ENCODE measurements at regions not wholly inside any gene's neighbourhood (a gene's known extent, or its start where the extent isn't known, plus 50 kb on each side); places are given as distances from the start of the nearest gene placed in this dataset.

- no peaks in the 10 kb centered on the region for H3K9me3 ChIP-seq (ENCODE audit: control insufficient read depth in 1 of 2, low read length in 2 of 2)
- Mint-ChIP-seq H3K27me3 (peaks cover 0 to 1% of the 10 kb centered on the region in 2 donors), H3K4me3 (no peak overlapping the region), H3K9me3 (peaks cover 0 to 5% (median under 1%) of the 10 kb centered on the region in 8 donors), H3K36me3 (no peaks in the 10 kb centered on the region), H3K4me1 (no peaks in the 10 kb centered on the region), H3K27ac (no peak overlapping the region)
- H3K4me1 ChIP-seq (ENCODE audit: insufficient read depth, low read length) = no peaks in the 10 kb centered on the region
- H3K27ac ChIP-seq (ENCODE audit: low read depth, low read length) = no peak overlapping the region
- intact Hi-C loops (cut with micrococcal nuclease) = no loop called here
- ChIA-PET POLR2A (ENCODE audit: partially characterized antibody) (no interaction called here), CTCF (ENCODE audit: partially characterized antibody) (no interaction called here)
- no peaks in the 10 kb centered on the region for H3K27me3 ChIP-seq (ENCODE audit: insufficient read depth, low read length)
- no peaks in the 10 kb centered on the region for H3K36me3 ChIP-seq (ENCODE audit: insufficient read depth, low read length)
- DNase-seq = no peak
- H3K4me3 ChIP-seq (ENCODE audit: low read length in 2 of 2) = no peak overlapping the region
These were observed 179.2 kb downstream of the KCNS3 start for GRCh38 chr2:18057657-18058056.

GRCh38 chr2:18055290-18055689, 176.8 kb downstream of the KCNS3 start:
- Histone ChIP-seq H3K9me3 (ENCODE audit: control insufficient read depth in 1 of 2, low read length in 2 of 2) (no peaks in the 10 kb centered on the region), H3K27ac (ENCODE audit: low read depth, low read length) (no peak overlapping the region), H3K4me3 (ENCODE audit: low read length in 2 of 2) (no peak overlapping the region), H3K36me3 (ENCODE audit: insufficient read depth, low read length) (no peaks in the 10 kb centered on the region), H3K27me3 (ENCODE audit: insufficient read depth, low read length) (no peaks in the 10 kb centered on the region), H3K4me1 (ENCODE audit: insufficient read depth, low read length) (no peaks in the 10 kb centered on the region)
- H3K27ac Mint-ChIP-seq = no peak overlapping the region
- no peak overlapping the region for H3K4me3 Mint-ChIP-seq
- H3K9me3 Mint-ChIP-seq = peaks cover 0 to 6% (median under 1%) of the 10 kb centered on the region in 8 donors
- intact Hi-C loops (cut with micrococcal nuclease) = no loop called here
- ChIA-PET POLR2A (ENCODE audit: partially characterized antibody) (no interaction called here), CTCF (ENCODE audit: partially characterized antibody) (no interaction called here)
- DNase-seq = no peak
- no peaks in the 10 kb centered on the region for H3K4me1 Mint-ChIP-seq
- no peaks in the 10 kb centered on the region for H3K36me3 Mint-ChIP-seq
- H3K27me3 Mint-ChIP-seq = no peaks in the 10 kb centered on the region

- H3K9me3 Mint-ChIP-seq = peaks cover 0 to 6% (median under 1%) of the 10 kb centered on the region in 8 donors
- H3K4me3 Mint-ChIP-seq = no peak overlapping the region
- H3K27me3 ChIP-seq (ENCODE audit: insufficient read depth, low read length) = no peaks in the 10 kb centered on the region
- intact Hi-C loops (cut with micrococcal nuclease) = no loop called here
- H3K36me3 ChIP-seq (ENCODE audit: insufficient read depth, low read length) = no peaks in the 10 kb centered on the region
- H3K27ac Mint-ChIP-seq = no peak overlapping the region
- no peaks in the 10 kb centered on the region for H3K27me3 Mint-ChIP-seq
- POLR2A ChIA-PET (ENCODE audit: partially characterized antibody) = no interaction called here
- H3K27ac ChIP-seq (ENCODE audit: low read depth, low read length) = no peak overlapping the region
- no peaks in the 10 kb centered on the region for H3K4me1 Mint-ChIP-seq
- no peak for DNase-seq
- no peak overlapping the region for H3K4me3 ChIP-seq (ENCODE audit: low read length in 2 of 2)
- no peaks in the 10 kb centered on the region for H3K36me3 Mint-ChIP-seq
- CTCF ChIA-PET (ENCODE audit: partially characterized antibody) = no interaction called here
- H3K4me1 ChIP-seq (ENCODE audit: insufficient read depth, low read length) = no peaks in the 10 kb centered on the region
- no peaks in the 10 kb centered on the region for H3K9me3 ChIP-seq (ENCODE audit: control insufficient read depth in 1 of 2, low read length in 2 of 2)
These were observed 171.5 kb downstream of the KCNS3 start for GRCh38 chr2:18050001-18050400.

DNA sequence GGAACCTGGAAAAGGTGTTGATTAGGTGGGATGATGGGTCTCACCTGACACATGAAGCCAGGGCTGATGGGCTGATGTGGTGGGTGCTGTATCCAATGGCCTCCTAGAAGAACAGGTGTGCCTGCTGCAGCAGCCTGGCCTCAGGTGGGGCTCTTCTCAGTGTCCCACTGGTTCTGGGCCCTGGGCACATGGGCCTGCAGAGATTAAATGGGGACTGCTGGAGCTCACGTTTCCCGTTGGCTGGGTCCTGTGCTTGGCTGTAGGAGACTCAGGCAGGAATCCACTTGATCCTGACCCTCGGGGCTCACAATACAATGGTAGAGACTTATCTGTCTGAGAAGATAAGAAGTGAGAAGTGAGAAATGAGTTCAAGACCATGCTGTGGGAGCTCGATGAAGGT, 170.9 kb downstream of the KCNS3 start:
- Mint-ChIP-seq H3K4me1 (no peaks in the 10 kb centered on the region), H3K4me3 (no peak overlapping the region), H3K36me3 (no peaks in the 10 kb centered on the region), H3K27me3 (no peaks in the 10 kb centered on the region), H3K27ac (no peak overlapping the region), H3K9me3 (peaks cover 0 to 6% (median under 1%) of the 10 kb centered on the region in 8 donors)
- Histone ChIP-seq H3K27me3 (ENCODE audit: insufficient read depth, low read length) (no peaks in the 10 kb centered on the region), H3K27ac (ENCODE audit: low read depth, low read length) (no peak overlapping the region), H3K4me3 (ENCODE audit: low read length in 2 of 2) (no peak overlapping the region), H3K36me3 (ENCODE audit: insufficient read depth, low read length) (no peaks in the 10 kb centered on the region), H3K4me1 (ENCODE audit: insufficient read depth, low read length) (no peaks in the 10 kb centered on the region), H3K9me3 (ENCODE audit: control insufficient read depth in 1 of 2, low read length in 2 of 2) (no peaks in the 10 kb centered on the region)
- ChIA-PET CTCF (ENCODE audit: partially characterized antibody) (no interaction called here), POLR2A (ENCODE audit: partially characterized antibody) (no interaction called here)
- intact Hi-C loops (cut with micrococcal nuclease) = no loop called here
- no peak for DNase-seq

- Histone ChIP-seq H3K4me1 (ENCODE audit: insufficient read depth, low read length) (no peaks in the 10 kb centered on the region), H3K9me3 (ENCODE audit: control insufficient read depth in 1 of 2, low read length in 2 of 2) (no peaks in the 10 kb centered on the region), H3K27me3 (ENCODE audit: insufficient read depth, low read length) (no peaks in the 10 kb centered on the region), H3K4me3 (ENCODE audit: low read length in 2 of 2) (no peak overlapping the region), H3K27ac (ENCODE audit: low read depth, low read length) (no peak overlapping the region), H3K36me3 (ENCODE audit: insufficient read depth, low read length) (no peaks in the 10 kb centered on the region)
- H3K4me3 Mint-ChIP-seq = no peak overlapping the region
- no peak for DNase-seq
- CTCF ChIA-PET (ENCODE audit: partially characterized antibody) = interaction anchor here (1.5 kb wide), 1 partner anchor 10 kb away, joined by 4 read pairs; no protein-coding TSS in a partner anchor
- POLR2A ChIA-PET (ENCODE audit: partially characterized antibody) = no interaction called here
- H3K9me3 Mint-ChIP-seq = peaks cover 0 to 6% (median 0%) of the 10 kb centered on the region in 8 donors
- intact Hi-C loops (cut with micrococcal nuclease) = no loop called here
- no peaks in the 10 kb centered on the region for H3K27me3 Mint-ChIP-seq
- no peak overlapping the region for H3K27ac Mint-ChIP-seq
- H3K4me1 Mint-ChIP-seq = no peaks in the 10 kb centered on the region
- H3K36me3 Mint-ChIP-seq = no peaks in the 10 kb centered on the region
These were observed 169.6 kb downstream of the KCNS3 start for GRCh38 chr2:18047896-18048657.

- no peak overlapping the region for H3K27ac Mint-ChIP-seq
- H3K9me3 ChIP-seq (ENCODE audit: control insufficient read depth in 1 of 2, low read length in 2 of 2) = no peaks in the 10 kb centered on the region
- peaks cover 0 to 4% (median 0%) of the 10 kb centered on the region in 8 donors for H3K9me3 Mint-ChIP-seq
- H3K4me1 Mint-ChIP-seq = no peaks in the 10 kb centered on the region
- CTCF ChIA-PET (ENCODE audit: partially characterized antibody) = interaction anchor here (1.5 kb wide), 1 partner anchor 9 kb away, joined by 4 read pairs; no protein-coding TSS in a partner anchor
- no peaks in the 10 kb centered on the region for H3K27me3 ChIP-seq (ENCODE audit: insufficient read depth, low read length)
- intact Hi-C loops (cut with micrococcal nuclease) = no loop called here
- H3K4me3 Mint-ChIP-seq = no peak overlapping the region
- no peaks in the 10 kb centered on the region for H3K4me1 ChIP-seq (ENCODE audit: insufficient read depth, low read length)
- no peak overlapping the region for H3K4me3 ChIP-seq (ENCODE audit: low read length in 2 of 2)
- POLR2A ChIA-PET (ENCODE audit: partially characterized antibody) = no interaction called here
- DNase-seq = no peak
- no peaks in the 10 kb centered on the region for H3K27me3 Mint-ChIP-seq
- no peaks in the 10 kb centered on the region for H3K36me3 ChIP-seq (ENCODE audit: insufficient read depth, low read length)
- no peak overlapping the region for H3K27ac ChIP-seq (ENCODE audit: low read depth, low read length)
- H3K36me3 Mint-ChIP-seq = no peaks in the 10 kb centered on the region
These were observed 168.7 kb downstream of the KCNS3 start for GRCh38 chr2:18047213-18047611.

GRCh38 chr2:18046558-18047212, 168.2 kb downstream of the KCNS3 start:
- no peaks in the 10 kb centered on the region for H3K4me1 Mint-ChIP-seq
- intact Hi-C loops (cut with micrococcal nuclease) = no loop called here
- no peak for DNase-seq

More at GRCh38 chr2:18046558-18047212, 168.2 kb downstream of the KCNS3 start:
- CTCF ChIA-PET (ENCODE audit: partially characterized antibody) = interaction anchor here (1.5 kb wide), 1 partner anchor 9 kb away, joined by 4 read pairs; no protein-coding TSS in a partner anchor
- peaks cover 0 to 3% of the 10 kb centered on the region in 2 donors for H3K27me3 Mint-ChIP-seq
- H3K36me3 Mint-ChIP-seq = no peaks in the 10 kb centered on the region
- peaks cover 0 to 5% (median 0%) of the 10 kb centered on the region in 8 donors for H3K9me3 Mint-ChIP-seq
- no peaks in the 10 kb centered on the region for H3K36me3 ChIP-seq (ENCODE audit: insufficient read depth, low read length)
- H3K27ac Mint-ChIP-seq = no peak overlapping the region
- H3K4me3 Mint-ChIP-seq = no peak overlapping the region
- no peak overlapping the region for H3K4me3 ChIP-seq (ENCODE audit: low read length in 2 of 2)
- POLR2A ChIA-PET (ENCODE audit: partially characterized antibody) = no interaction called here
- no peaks in the 10 kb centered on the region for H3K9me3 ChIP-seq (ENCODE audit: control insufficient read depth in 1 of 2, low read length in 2 of 2)
- no peaks in the 10 kb centered on the region for H3K4me1 ChIP-seq (ENCODE audit: insufficient read depth, low read length)
- H3K27me3 ChIP-seq (ENCODE audit: insufficient read depth, low read length) = no peaks in the 10 kb centered on the region
- H3K27ac ChIP-seq (ENCODE audit: low read depth, low read length) = no peak overlapping the region
